GM10266 (cell line): ENCODE measurements at regions not wholly inside any gene's neighbourhood (a gene's known extent, or its start where the extent isn't known, plus 50 kb on each side); places are given as distances from the start of the nearest gene placed in this dataset.
"Not testable (repeated sequence)": the region's sequence is repeated elsewhere in the genome, so short reads cannot be mapped to it uniquely, and the experiment has no call there.

Experiments used
- DNase-seq: peaks from one replicate; pipeline ENCODE4 v3.0.0; 2012; ENCODE audit errors: extremely low spot score
- CTCF ChIP-seq: IDR thresholded peaks from 2 replicates; pipeline ENCODE4 v1.5.1; 2012; ENCODE audit warnings: mild to moderate bottlenecking, low read depth; ENCODE audit not compliant: control insufficient read depth, insufficient read depth; ENCODE audit errors: missing control alignments

GRCh38 chr4:112823606-112824005 is 186.7 kb downstream of the LARP7 start:
- DNase-seq = no peak
- no peak for TF ChIP-seq CTCF

GRCh38 chr4:112830753-112831386 is 193.9 kb downstream of the LARP7 start:
- DNase-seq = no peak
- TF ChIP-seq CTCF = no peak

GRCh38 chr4:112832493-112832892 is 195.6 kb downstream of the LARP7 start:
- no peak for TF ChIP-seq CTCF
- no peak for DNase-seq

- no peak for TF ChIP-seq CTCF
- DNase-seq = no peak
Observed at GRCh38 chr4:112836895-112837294, 200.0 kb downstream of the LARP7 start.

- DNase-seq = not testable (repeated sequence)
Observed at GRCh38 chr4:112838015-112838414, 201.1 kb downstream of the LARP7 start.

- no peak for DNase-seq
- no peak for TF ChIP-seq CTCF
Observed at GRCh38 chr4:112840061-112840460, 203.1 kb downstream of the LARP7 start.

GRCh38 chr4:112840619-112841018 is 203.7 kb downstream of the LARP7 start:
- DNase-seq = no peak
- TF ChIP-seq CTCF = no peak

GRCh38 chr4:112842513-112842912 is 205.6 kb downstream of the LARP7 start:
- TF ChIP-seq CTCF = no peak
- DNase-seq = no peak
